ENCODE measurements at regions not wholly inside any gene's neighbourhood (a gene's known extent, or its start where the extent isn't known, plus 50 kb on each side); places are given as distances from the start of the nearest gene placed in this dataset.

GRCh38 chr18:10059610-10060468, 146.0 kb downstream of the VAPA start:
- DNase-seq = no peak

- DNase-seq = no peak
These were observed 146.6 kb downstream of the VAPA start for GRCh38 chr18:10060469-10060782.

- no peak for DNase-seq
These were observed 147.0 kb downstream of the VAPA start for GRCh38 chr18:10060841-10061240.

- no peak for DNase-seq
These were observed 147.8 kb downstream of the VAPA start for GRCh38 chr18:10061566-10062140.

GRCh38 chr18:10062302-10063300, 148.8 kb downstream of the VAPA start:
- DNase-seq = no peak

- DNase-seq = no peak
These were observed 149.7 kb downstream of the VAPA start for GRCh38 chr18:10063489-10063888.

- DNase-seq = no peak
These were observed 150.5 kb downstream of the VAPA start for GRCh38 chr18:10064267-10064666.

- DNase-seq = no peak
These were observed 151.5 kb downstream of the VAPA start for GRCh38 chr18:10065296-10065695.

- DNase-seq = no peak
These were observed 154.1 kb downstream of the VAPA start for GRCh38 chr18:10067670-10068659.

- DNase-seq = no peak
These were observed 155.2 kb downstream of the VAPA start for GRCh38 chr18:10068766-10069567.

GRCh38 chr18:10070561-10071000, 156.8 kb downstream of the VAPA start:
- no peak for DNase-seq

GRCh38 chr18:10072671-10073175, 158.9 kb downstream of the VAPA start:
- no peak for DNase-seq

GRCh38 chr18:10074110-10074509, 160.3 kb downstream of the VAPA start:
- no peak for DNase-seq

- DNase-seq = no peak
These were observed 160.9 kb downstream of the VAPA start for GRCh38 chr18:10074728-10075127.

- DNase-seq = no peak
These were observed 162.8 kb downstream of the VAPA start for GRCh38 chr18:10076502-10077030.

GRCh38 chr18:10077986-10078385, 164.2 kb downstream of the VAPA start:
- DNase-seq = no peak

- no peak for DNase-seq
These were observed 166.6 kb downstream of the VAPA start for GRCh38 chr18:10080372-10080771.

GRCh38 chr18:10081492-10081891, 167.7 kb downstream of the VAPA start:
- no peak for DNase-seq

- no peak for DNase-seq
These were observed 171.6 kb downstream of the VAPA start for GRCh38 chr18:10085416-10085815.

GRCh38 chr18:10085876-10086275, 172.1 kb downstream of the VAPA start:
- DNase-seq = no peak
